ENCODE measurements at regions not wholly inside any gene's neighbourhood (a gene's known extent, or its start where the extent isn't known, plus 50 kb on each side); places are given as distances from the start of the nearest gene placed in this dataset.

- TF ChIP-seq ESRRG (CRISPR knock-in tag; IDR thresholded peaks at IDR 0.05) (no peak), ZFP3 (CRISPR knock-in tag; IDR thresholded peaks at IDR 0.05) (no peak), CREB5 (CRISPR knock-in tag; IDR thresholded peaks at IDR 0.05; ENCODE audit: low read depth) (no peak)
Measured at GRCh38 chr2:239724851-239725550, 300.1 kb downstream of the NDUFA10 start.
